HepG2 (cell line): ENCODE measurements at regions not wholly inside any gene's neighbourhood (a gene's known extent, or its start where the extent isn't known, plus 50 kb on each side); places are given as distances from the start of the nearest gene placed in this dataset.

Experiments
- ATAC-seq: fragments of 200-7000 bp; cut with Tn5 transposase; 3 replicates; pipeline ENCODE4 v1.9.1; 2020; ENCODE audit warnings: mild to moderate bottlenecking, moderate library complexity
- BruUV-seq: library from RNA; stranded (reverse); fragments of 400-500 nt; replicated peaks from 2 replicates; lab custom pipeline; 2021; lab: Mats Ljungman, UMichigan
- CTCF ChIA-PET: fragments of 300-600 bp; formaldehyde crosslinking; extraction: SDS; loops from one replicate; lab custom pipeline; 2021; ENCODE audit warnings: low total read pairs, inconsistent platforms, low intra/inter-chr PET ratio; lab: Yijun Ruan, JAX
- POLR2A ChIA-PET: fragments of 350-600 bp; sonication (Branson Sonifier 250); formaldehyde crosslinking; loops from one replicate; lab custom pipeline; 2020; ENCODE audit warnings: antibody characterized with exemption, inconsistent platforms; lab: Yijun Ruan, JAX
- DNase-seq: peaks from one replicate; pipeline ENCODE4 v3.0.0-alpha.2; 2015; ENCODE audit warnings: low spot score
- FAIRE-seq: peaks from 3 replicates; lab custom pipeline; 2011; peaks lifted over from hg19 to GRCh38; lab: Jason Lieb, UNC
- H2AFZ ChIP-seq: one replicate; pipeline ENCODE4 v1.6.1; 2011; ENCODE audit warnings: low read length, inconsistent platforms
- H3K27ac ChIP-seq: fragments of 300-600 bp; 3 replicates; pipeline ENCODE4 v1.8.0; 2011; ENCODE audit warnings: mixed run types, mild to moderate bottlenecking, mixed read lengths, low read length, inconsistent platforms; ENCODE audit not compliant: insufficient read depth; ENCODE audit errors: extremely low read length
- H3K27me3 ChIP-seq, 2 experiments: fragments of 200-600 bp in 1 of 2; 2 replicates in 1 of 2; 3 replicates in 1 of 2; pipeline versions ENCODE4 v1.6.0 to v1.8.0; 2011; ENCODE audit warnings: low read length in 2 of 2, mild to moderate bottlenecking in 2 of 2, moderate library complexity in 2 of 2, inconsistent platforms in 1 of 2; ENCODE audit not compliant: insufficient read depth in 2 of 2, control insufficient read depth in 1 of 2
- H3K36me3 ChIP-seq, 2 experiments: fragments of 200-600 bp in 1 of 2; replicated peaks in 1 of 2; 2 replicates in 1 of 2; 3 replicates in 1 of 2; pipeline versions ENCODE4 v1.5.1 to v1.8.0; 2011; ENCODE audit warnings: low read length in 2 of 2, inconsistent platforms in 1 of 2; ENCODE audit not compliant: insufficient read depth in 2 of 2, control insufficient read depth in 1 of 2
- H3K4me1 ChIP-seq: 2 replicates; pipeline ENCODE4 v1.5.1; 2012; ENCODE audit warnings: low read length, inconsistent platforms; ENCODE audit not compliant: insufficient read depth
- H3K4me2 ChIP-seq: 2 replicates; pipeline ENCODE4 v1.6.0; 2011; ENCODE audit warnings: low read depth, low read length, inconsistent platforms
- H3K4me3 ChIP-seq, 3 experiments: fragments of 200-600 bp in 1 of 3; sonication (generic), shearing (Covaris generic) in 1 of 3; replicated peaks in 1 of 3; 2 replicates each; pipeline ENCODE4 v1.5.1; 2011 to 2016; ENCODE audit warnings: low read length in 3 of 3, inconsistent platforms in 2 of 3, low read depth in 2 of 3, mild to moderate bottlenecking in 2 of 3, control low read depth in 1 of 3, mixed read lengths in 1 of 3; ENCODE audit not compliant: insufficient read depth in 1 of 3
- H3K79me2 ChIP-seq: one replicate; pipeline ENCODE4 v1.6.1; 2011; ENCODE audit warnings: low read length, inconsistent platforms; ENCODE audit not compliant: insufficient read depth
- H3K9ac ChIP-seq: 2 replicates; pipeline ENCODE4 v1.6.0; 2011; ENCODE audit warnings: mild to moderate bottlenecking, low read depth, low read length, inconsistent platforms; ENCODE audit not compliant: insufficient read depth
- H3K9me3 ChIP-seq: 2 replicates; pipeline ENCODE4 v1.5.1; 2012; ENCODE audit warnings: mild to moderate bottlenecking, low read length
- H4K20me1 ChIP-seq: 2 replicates; pipeline ENCODE4 v1.6.0; 2011; ENCODE audit warnings: inconsistent platforms, mild to moderate bottlenecking, low read length, moderate library complexity; ENCODE audit not compliant: insufficient read depth
- CENPT ChIP-seq: sonication (generic); formaldehyde crosslinking; IDR thresholded peaks from 2 replicates; pipeline ENCODE4 v1.8.0; 2022; ENCODE audit warnings: low read depth, mild to moderate bottlenecking, moderate library complexity, missing genetic modification reagents
- ESRRA ChIP-seq: sonication (generic); formaldehyde crosslinking; IDR thresholded peaks from 2 replicates; pipeline ENCODE4 v1.5.1; 2020; ENCODE audit warnings: mild to moderate bottlenecking, low read depth, missing genetic modification reagents
- KDM3A ChIP-seq: IDR thresholded peaks from 2 replicates; pipeline ENCODE4 v1.6.1; 2018; ENCODE audit warnings: low read depth, missing compliant biosample characterization
- MYNN ChIP-seq: sonication (generic); formaldehyde crosslinking; IDR thresholded peaks from 2 replicates; pipeline ENCODE4 v1.4.0; 2020; ENCODE audit warnings: mild to moderate bottlenecking, low read depth, missing genetic modification reagents
- PREB ChIP-seq: sonication (generic); formaldehyde crosslinking; IDR thresholded peaks from 2 replicates; pipeline ENCODE4 v1.4.0; 2020; ENCODE audit warnings: missing genetic modification reagents
- REPIN1 ChIP-seq: sonication (generic); formaldehyde crosslinking; IDR thresholded peaks from 2 replicates; pipeline ENCODE4 v1.8.0; 2022; ENCODE audit warnings: missing genetic modification reagents, low read depth, mild to moderate bottlenecking, borderline replicate concordance
- SAP130 ChIP-seq: IDR thresholded peaks from 2 replicates; pipeline ENCODE4 v1.6.1; 2016; ENCODE audit warnings: low read depth
- TEF ChIP-seq: sonication (generic); formaldehyde crosslinking; IDR thresholded peaks from 2 replicates; pipeline ENCODE4 v1.5.0; 2020; ENCODE audit warnings: missing genetic modification reagents
- ZMAT3 ChIP-seq: sonication (generic); formaldehyde crosslinking; conservative IDR thresholded peaks from 2 replicates; pipeline ENCODE4 v1.7.0; 2021; ENCODE audit warnings: missing genetic modification reagents
- ZNF20 ChIP-seq: sonication (generic); formaldehyde crosslinking; IDR thresholded peaks from 2 replicates; pipeline ENCODE4 v1.4.0; 2020; ENCODE audit warnings: mild to moderate bottlenecking, moderate library complexity, missing genetic modification reagents
- ZNF329 ChIP-seq: sonication (generic); formaldehyde crosslinking; IDR thresholded peaks from 2 replicates; pipeline ENCODE4 v1.9.0; 2021; ENCODE audit warnings: low read depth, mild to moderate bottlenecking, missing genetic modification reagents
- ZNF724P ChIP-seq: sonication (generic); formaldehyde crosslinking; IDR thresholded peaks from 2 replicates; pipeline ENCODE4 v1.8.0; 2022; ENCODE audit warnings: missing genetic modification reagents, borderline replicate concordance
- WGBS: methylation state at CpG from one replicate; pipeline ENCODE4 v1.1.6; 2017; ENCODE audit warnings: low lambda C conversion rate; 5-methylcytosine and 5-hydroxymethylcytosine counted together
- in situ Hi-C: cut with HindIII; loops from 2 replicates; pipeline ENCODE4 v1.10.0; 2017; ENCODE audit warnings: low pct_unique_long_range_greater_than_20kb; ENCODE audit not compliant: extremely low pct_ligation_motif_present
- intact Hi-C: fragments of 100-400 bp; cut with micrococcal nuclease; formaldehyde crosslinking; loops from one replicate; pipeline ENCODE4 v1.10.0; 2022; ENCODE audit not compliant: unreplicated experiment

DNA sequence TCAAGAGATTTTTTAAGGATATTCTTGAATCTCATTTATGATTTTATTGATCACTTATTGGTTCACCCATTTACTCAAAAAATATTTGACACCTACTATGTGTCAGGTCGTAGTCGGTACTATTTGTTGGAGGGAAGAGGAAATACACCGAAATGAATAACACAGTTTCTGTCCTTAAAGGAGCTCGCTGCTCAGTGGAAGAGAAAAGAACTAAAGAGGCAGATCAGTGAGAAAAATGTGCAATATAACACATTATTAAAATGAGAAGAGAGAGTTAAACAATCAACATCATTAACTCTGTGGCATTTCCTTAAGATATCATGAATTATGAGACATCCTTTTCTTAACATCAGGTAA is 56.1 kb upstream of the ADAMTS9 start:
- H3K9me3 ChIP-seq, result no peaks in the 10 kb centered on the region
- no peaks in the 10 kb centered on the region for H3K79me2 ChIP-seq
- DNase-seq (no peak), ATAC-seq (no peak)
- H3K4me3 ChIP-seq, result no peak overlapping the region
- no peaks in the 10 kb centered on the region for H3K27me3 ChIP-seq
- no peak overlapping the region for H3K27ac ChIP-seq
- WGBS, result 25% methylated on average over 4 of the region's 4 CpGs
- intact Hi-C loops, result no loop called here
- TF ChIP-seq CENPT, result no peak
- no peak for TF ChIP-seq REPIN1 (CRISPR knock-in tag)
- no peak for TF ChIP-seq ZNF724P (CRISPR knock-in tag)
- no peak for TF ChIP-seq ZNF329 (CRISPR knock-in tag)
- TF ChIP-seq PREB (CRISPR knock-in tag), result no peak
- no peak for TF ChIP-seq SAP130 (CRISPR knock-in tag)
- no peak for TF ChIP-seq ESRRA (CRISPR knock-in tag)
- TF ChIP-seq ZNF20 (CRISPR knock-in tag), result no peak
- TF ChIP-seq ZMAT3 (CRISPR knock-in tag), result no peak
- TF ChIP-seq MYNN, result no peak
- no peak for TF ChIP-seq TEF (CRISPR knock-in tag)
- no peak for TF ChIP-seq KDM3A
- TF ChIP-seq, all 625 proteins: peak for 0
- in situ Hi-C loops, result no loop called here
- ChIA-PET CTCF (no interaction called here), POLR2A (no interaction called here)
- Histone ChIP-seq H4K20me1 (no peaks in the 10 kb centered on the region), H3K36me3 (no peaks in the 10 kb centered on the region), H3K9ac (no peak overlapping the region), H2AFZ (no peak overlapping the region), H3K4me1 (0 out of 2 replicates have a peak, but pooled peaks cover 8% of the 10 kb centered on the region), H3K4me2 (no peak overlapping the region)
- no peak for FAIRE-seq
- no TSS peak for BruUV-seq
